ENCODE measurements at regions not wholly inside any gene's neighbourhood (a gene's known extent, or its start where the extent isn't known, plus 50 kb on each side); places are given as distances from the start of the nearest gene placed in this dataset.

DNA sequence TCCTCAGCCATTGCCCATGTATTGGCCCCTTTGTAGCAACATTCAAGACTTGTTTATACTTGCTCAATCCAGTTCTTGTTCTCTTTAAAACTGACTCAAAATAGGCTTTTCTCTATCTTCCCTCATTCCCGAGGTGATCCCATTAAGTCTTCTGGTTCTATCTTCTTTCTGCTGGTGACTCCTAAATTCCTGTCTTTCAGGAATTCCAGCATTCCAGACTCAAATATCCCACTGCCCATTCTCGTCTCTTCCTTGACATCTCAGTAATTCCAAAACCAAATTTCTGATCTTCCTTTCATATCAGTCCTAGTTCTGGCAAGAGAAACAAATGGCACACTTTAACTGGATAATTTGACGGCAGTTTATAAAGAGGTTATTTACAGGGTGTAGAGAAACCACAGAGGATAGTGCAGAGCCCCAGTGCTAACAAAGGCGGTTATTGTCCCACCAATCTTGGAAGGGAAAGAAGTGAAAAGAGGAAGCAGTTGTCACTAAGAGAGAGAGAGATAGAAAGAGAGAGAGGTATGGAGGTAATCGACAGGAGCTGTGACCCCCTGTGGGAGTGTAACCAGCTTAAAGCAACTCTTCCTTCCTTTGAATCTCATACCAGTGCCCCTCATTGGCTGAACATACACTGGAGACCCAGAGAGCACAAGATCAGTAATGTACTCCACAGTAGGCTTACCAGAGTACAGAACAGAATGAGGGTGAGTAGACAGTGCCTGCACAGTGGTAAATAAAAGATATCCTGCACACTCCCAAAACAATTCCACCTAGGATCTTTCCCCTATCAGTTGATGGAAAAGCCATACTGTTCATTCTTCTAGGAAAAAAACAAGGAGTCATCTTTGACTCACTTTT is 177.6 kb upstream of the LMNTD1 start:
- TF ChIP-seq POLR2AphosphoS5 (IDR thresholded peaks at IDR 0.05) = no peak
- no peak for TF ChIP-seq CTCF (IDR thresholded peaks at IDR 0.05; ENCODE audit: poor library complexity, severe bottlenecking)
- TF ChIP-seq EZH2 (IDR thresholded peaks at IDR 0.05; ENCODE audit: borderline replicate concordance, insufficient read depth, low read length, poor library complexity, severe bottlenecking) = no peak
- TF ChIP-seq, protein P1, sequence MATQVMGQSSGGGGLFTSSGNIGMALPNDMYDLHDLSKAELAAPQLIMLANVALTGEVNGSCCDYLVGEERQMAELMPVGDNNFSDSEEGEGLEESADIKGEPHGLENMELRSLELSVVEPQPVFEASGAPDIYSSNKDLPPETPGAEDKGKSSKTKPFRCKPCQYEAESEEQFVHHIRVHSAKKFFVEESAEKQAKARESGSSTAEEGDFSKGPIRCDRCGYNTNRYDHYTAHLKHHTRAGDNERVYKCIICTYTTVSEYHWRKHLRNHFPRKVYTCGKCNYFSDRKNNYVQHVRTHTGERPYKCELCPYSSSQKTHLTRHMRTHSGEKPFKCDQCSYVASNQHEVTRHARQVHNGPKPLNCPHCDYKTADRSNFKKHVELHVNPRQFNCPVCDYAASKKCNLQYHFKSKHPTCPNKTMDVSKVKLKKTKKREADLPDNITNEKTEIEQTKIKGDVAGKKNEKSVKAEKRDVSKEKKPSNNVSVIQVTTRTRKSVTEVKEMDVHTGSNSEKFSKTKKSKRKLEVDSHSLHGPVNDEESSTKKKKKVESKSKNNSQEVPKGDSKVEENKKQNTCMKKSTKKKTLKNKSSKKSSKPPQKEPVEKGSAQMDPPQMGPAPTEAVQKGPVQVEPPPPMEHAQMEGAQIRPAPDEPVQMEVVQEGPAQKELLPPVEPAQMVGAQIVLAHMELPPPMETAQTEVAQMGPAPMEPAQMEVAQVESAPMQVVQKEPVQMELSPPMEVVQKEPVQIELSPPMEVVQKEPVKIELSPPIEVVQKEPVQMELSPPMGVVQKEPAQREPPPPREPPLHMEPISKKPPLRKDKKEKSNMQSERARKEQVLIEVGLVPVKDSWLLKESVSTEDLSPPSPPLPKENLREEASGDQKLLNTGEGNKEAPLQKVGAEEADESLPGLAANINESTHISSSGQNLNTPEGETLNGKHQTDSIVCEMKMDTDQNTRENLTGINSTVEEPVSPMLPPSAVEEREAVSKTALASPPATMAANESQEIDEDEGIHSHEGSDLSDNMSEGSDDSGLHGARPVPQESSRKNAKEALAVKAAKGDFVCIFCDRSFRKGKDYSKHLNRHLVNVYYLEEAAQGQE (IDR thresholded peaks at IDR 0.05; ENCODE audit: borderline replicate concordance) = no peak

All from neural cell (in vitro differentiated cells).